ENCODE measurements at regions not wholly inside any gene's neighbourhood (a gene's known extent, or its start where the extent isn't known, plus 50 kb on each side); places are given as distances from the start of the nearest gene placed in this dataset.
"Not testable (repeated sequence)": the region's sequence is repeated elsewhere in the genome, so short reads cannot be mapped to it uniquely, and the experiment has no call there.

DNA sequence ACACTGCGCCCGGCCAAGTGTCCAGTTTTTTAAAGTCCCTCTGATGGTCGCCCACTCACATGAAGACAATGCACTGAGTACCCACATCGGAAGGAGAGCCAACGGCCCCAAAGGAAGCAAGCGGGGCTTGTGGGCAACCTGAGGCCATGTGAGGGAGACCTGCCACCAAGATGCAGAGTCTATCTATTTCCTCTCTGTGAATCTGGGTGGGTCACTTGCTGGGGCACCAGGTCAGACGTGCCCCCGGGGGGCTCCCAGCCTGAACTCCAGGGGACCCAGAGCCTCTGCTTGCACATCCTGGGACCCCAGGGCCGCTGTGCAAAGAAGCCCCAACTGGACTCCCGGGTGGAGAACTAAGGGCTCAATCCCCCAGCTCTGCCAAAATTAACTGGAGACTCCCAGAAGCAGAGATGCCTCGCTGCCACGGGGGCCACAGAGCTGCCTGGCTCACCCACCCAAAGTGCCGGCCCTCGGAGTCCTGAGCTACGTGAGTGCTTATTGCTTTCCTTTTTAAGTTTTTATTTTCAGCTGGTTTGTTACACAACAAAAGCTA is 106.4 kb downstream of the BRD1 start:
- no peak for DNase-seq (ENCODE audit: low spot score)

DNA sequence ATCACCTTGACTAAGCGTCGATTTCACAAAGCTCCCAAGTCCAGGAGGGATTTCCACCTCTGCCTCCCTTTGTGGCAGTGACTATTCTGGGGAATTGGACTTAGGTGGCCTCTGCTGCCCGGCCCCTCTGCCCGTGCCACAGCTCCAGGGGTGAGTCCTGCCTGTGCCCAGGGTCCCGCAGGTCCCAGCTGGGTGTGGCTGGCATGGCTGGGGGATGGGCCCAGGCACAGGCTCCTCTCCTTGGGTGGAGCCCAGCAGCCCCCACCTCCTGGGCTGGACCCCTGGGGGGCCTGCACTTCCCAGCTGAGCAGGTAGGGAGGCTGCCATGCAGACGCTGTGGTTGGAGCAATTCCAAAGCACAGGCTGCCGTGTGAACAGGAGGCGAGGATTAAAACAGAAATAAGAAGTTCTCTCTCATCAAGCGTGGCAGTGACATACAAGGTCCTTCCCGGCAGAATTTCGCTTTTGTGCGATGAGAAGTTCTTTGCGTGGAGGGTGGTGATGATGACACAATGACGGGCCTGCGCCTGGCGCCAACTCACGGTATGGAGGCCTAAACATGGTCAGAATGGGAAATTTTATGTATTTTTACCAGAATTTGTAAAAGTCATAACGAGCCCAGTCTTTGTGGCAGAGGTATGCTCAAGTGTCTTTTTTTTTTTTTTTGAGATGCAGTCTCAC is 107.3 kb downstream of the BRD1 start:
- no peak for DNase-seq (ENCODE audit: low spot score)

DNA sequence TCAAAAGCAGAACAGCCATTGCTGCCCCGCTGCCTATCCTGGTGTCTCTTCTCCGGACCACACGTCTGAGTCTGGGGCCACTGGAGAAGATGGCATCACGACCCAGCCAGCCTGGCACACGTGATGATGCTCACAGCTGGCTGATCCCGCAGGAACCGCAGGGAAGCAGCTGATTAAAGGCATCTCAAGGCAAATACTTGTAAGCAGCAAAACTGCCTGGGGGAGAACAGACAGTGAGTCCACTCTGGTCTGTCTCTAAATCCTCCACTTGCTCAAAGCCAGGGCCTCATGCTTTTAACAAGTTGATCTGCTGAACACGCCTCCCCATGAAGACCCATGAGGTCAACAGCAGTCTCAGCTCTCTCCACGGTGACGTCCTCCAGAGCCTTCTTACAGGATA is 108.6 kb downstream of the BRD1 start:
- DNase-seq (ENCODE audit: low spot score), result no peak

DNA sequence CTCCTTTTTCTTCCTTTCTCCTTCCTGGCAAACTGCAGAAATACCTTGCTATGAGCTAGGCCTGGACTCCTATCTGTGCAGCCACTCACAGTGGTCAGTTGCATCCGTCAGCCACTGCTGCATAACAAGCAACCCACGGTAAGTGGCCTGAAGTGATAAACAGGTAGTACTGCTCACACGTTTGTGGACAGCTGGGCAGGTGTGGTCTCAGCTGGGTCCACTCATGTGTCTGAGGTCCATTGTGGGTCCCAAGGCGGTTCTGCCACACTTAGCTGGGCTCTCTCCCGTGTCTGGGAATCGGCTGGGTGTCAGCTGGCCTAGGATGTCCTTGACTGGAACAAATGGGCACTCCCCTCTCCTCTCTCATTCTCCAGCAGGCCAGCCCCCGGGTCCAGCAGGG is 109.3 kb downstream of the BRD1 start:
- DNase-seq (ENCODE audit: low spot score), result no peak

- DNase-seq (ENCODE audit: low spot score), result no peak
Observed at GRCh38 chr22:49717322-49717919, 110.3 kb downstream of the BRD1 start.

DNA sequence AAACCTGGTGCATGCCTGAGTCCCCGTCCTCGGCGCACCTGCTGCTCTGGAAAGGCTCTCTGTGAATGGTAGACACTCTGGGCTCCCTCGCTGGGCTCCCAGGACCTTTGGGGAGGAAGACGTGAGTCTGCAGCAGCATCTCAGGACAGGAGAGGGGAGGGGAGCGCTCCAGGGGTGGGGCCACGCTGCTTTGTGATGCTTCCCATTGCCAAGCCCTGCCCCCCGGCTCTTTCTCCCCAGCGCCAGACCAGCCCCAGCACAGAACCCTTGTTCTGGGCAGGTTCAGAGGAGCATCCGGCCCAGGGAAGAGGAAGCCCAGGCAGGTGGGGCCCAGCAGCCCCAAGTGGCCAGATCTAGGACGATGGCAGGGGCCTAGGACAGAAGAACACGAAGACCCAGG is 111.2 kb downstream of the BRD1 start:
- no peak for DNase-seq (ENCODE audit: low spot score)

DNA sequence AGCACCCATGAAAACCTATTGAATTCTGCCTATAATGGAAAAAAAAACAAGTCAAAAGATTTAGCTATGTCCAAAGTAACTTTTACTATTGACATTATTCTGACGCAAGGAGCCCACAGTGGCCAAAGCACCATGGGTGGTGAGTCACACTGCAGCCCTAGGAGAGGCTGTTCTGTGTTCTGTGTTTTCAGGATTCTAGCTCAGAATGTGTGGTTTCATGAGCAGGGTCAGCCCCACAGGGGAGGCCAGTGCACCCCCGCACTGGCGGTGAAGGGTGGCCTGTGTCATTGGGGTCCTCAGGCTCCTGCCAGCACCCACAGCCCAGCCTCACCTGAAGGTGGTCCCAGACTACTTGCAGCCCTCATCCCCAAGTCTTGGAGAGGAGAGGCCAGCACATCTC is 112.2 kb downstream of the BRD1 start:
- no peak for DNase-seq (ENCODE audit: low spot score)

DNA sequence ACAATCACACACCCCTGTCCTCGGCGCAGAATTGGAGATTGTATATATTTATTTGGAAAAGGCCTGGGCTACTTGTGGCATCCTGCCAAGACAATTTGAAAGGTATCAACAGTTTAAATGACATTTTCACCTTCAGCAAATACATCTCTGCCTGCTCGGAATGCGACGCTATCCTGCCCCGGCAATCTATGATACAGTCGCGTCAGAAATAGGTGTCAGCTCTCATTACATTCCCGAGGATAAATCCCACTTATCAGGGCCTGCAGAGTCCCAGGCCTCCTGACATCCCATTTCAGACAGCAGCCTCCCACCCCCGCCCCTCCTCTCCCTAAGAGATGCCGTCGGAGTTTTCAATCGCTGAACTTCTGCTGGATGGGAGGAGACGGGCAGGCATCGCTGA is 114.7 kb downstream of the BRD1 start:
- no peak for DNase-seq (ENCODE audit: low spot score)

DNA sequence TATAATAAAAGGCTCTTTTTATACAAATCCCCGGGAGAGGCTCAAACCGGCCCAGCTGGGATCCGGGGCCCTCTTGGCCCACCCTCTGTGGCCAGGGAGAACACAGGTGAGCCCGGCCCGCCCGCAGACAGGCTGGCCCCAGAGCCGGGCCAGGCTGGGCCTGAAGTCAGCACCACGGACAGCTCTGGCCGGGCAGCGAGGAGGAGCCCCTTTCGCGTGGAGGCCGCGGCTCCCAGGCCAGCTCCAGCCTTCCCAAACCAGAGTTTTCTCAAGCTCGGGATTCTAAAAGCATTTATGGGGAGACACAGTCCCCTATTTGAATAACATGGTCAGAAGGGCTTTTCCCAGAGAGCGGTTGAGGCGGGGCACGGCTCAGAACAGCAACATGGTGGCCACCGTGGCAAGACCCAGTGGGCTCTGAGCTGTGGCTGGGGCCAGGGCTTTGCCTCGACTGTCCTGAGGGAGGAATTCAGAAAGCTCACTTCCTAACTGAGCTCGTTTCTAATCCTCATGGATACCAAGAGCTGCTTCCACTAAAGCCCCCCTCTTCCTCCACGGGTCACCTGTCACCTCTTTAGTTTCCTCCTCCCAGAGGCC is 115.4 kb downstream of the BRD1 start:
- no peak for DNase-seq (ENCODE audit: low spot score)

- DNase-seq (ENCODE audit: low spot score), result no peak
Observed at GRCh38 chr22:49710746-49711145, 116.9 kb downstream of the BRD1 start.

DNA sequence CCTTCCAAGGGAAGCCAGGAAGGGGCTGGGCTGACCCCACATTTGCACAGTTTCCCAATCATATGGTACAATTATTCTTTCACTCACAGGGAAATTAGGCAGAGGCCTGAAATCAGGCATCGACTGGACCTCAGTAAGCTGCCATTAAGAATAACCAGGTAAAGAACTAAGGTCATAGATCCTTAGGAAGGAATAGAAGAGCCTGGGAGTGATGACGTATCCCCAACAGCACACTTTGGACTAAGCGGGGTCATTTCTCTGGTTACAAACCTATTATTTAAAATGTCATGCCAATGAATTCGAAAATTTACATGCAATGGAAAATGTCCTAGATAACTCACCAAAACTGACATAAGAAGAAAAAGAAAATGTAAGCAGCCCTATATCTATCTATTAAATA is 118.2 kb downstream of the BRD1 start:
- DNase-seq (ENCODE audit: low spot score), result no peak

GRCh38 chr22:49705972-49706352 is 121.7 kb downstream of the BRD1 start:
- DNase-seq (ENCODE audit: low spot score), result no peak

- DNase-seq (ENCODE audit: low spot score), result no peak
Observed at GRCh38 chr22:49705216-49705971, 122.3 kb downstream of the BRD1 start.

GRCh38 chr22:49704345-49705215 is 123.1 kb downstream of the BRD1 start:
- no peak for DNase-seq (ENCODE audit: low spot score)

DNA sequence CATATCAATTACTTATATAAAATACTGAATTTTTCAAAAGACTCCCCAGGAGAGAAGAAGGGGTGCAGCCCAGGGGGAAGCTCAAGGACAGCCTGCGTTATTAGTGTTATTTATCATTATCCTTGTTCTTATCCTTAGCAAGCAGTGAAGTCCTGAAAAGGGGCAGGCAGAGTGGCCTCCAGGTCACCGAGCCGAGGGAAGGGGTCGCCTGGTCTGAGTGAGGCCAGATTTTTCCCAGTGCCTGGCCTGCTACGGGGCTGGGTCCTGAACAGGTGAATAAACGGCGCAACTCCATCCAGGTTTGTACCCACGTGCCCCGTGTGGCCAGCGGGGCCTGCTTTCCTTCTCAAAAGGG is 123.7 kb downstream of the BRD1 start:
- DNase-seq (ENCODE audit: low spot score), result no peak

DNA sequence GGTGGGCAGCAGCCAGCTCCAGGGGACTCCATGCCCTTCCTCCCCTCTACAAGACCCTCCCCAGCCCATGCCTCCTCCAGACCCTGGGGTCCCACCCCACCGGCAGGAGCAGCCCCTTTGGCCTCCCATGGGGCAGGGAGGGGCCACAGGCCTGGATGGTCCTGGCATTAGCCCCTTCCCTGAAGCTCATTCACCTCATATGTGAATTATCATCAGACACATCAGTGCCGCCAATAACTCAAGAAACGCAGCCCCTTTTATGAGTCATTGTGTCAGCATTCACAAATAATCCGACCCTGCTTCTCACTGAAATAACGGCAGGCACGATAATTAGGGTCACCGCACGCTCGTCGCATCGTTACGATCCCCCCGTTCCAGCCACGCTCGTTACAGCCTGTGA is 124.2 kb downstream of the BRD1 start:
- DNase-seq (ENCODE audit: low spot score), result no peak

DNA sequence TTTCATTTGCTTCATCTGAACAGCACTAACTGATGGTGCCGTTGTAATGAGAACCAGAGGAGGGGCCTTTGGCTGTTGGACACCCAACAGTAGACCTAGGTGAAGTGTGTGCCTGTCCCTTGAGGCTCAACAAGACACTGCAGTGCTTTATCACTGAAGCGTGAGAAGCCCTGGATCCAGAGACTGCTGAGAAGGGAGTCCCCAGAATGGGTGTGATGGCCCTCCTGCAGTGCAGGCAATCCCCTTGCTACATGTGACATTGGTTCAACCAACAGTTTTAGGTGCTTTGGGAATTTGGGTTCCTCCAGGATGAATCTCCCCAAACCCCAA is 125.6 kb downstream of the BRD1 start:
- no peak for DNase-seq (ENCODE audit: low spot score)

DNA sequence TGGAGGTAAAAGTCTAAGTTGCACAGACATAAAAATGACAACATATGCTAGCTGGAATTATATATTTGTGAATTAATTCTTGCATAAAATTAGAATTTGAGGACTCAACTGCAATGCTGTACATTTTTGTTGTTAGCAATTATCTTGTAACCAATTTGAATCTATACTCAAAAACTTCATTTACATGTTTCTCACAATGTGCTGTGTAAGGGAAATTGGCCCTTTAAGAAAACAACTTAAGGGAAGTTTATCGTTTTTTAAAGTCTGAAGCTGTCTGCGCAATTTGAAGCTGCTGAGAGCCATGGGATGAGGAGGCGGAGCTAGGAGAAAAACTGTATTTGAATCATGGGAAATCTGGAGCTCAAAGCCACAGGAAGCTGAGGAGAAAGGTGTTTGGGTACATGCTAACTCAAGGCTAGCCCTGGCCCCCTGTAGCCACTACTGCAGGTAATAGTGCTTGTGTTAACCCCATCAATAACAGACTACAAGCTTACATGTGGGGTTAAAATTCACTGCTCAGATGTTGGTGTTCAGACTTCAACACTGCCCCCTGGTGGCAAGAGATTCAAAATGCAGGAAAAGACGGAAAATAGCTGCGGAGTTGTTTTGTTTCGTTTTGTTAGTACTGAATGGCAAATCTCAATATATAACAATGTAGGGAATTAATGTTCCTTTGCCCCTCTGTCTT is 126.1 kb downstream of the BRD1 start:
- no peak for DNase-seq (ENCODE audit: low spot score)

GRCh38 chr22:49699928-49700498 is 127.7 kb downstream of the BRD1 start:
- no peak for DNase-seq (ENCODE audit: low spot score)

DNA sequence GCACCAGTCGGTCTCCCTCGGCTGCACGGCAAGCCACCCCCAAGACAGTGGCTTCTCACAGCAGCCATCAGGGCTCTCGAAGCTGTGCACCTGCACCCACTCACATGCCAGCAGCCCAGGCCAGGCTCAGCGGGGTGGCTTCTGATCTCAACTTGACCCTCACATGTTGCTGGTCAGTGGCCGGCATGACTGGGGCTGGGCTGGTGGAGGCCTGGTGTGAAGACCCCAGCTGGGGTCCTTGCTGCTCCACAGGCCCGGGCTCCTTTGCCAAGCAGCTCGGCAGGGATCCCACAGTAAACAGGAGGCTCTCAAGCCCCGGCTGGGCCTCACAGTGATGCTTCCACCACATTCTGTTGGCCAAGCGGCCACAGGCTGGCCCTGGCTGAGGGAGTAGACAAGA is 128.2 kb downstream of the BRD1 start:
- DNase-seq (ENCODE audit: low spot score), result no peak

DNA sequence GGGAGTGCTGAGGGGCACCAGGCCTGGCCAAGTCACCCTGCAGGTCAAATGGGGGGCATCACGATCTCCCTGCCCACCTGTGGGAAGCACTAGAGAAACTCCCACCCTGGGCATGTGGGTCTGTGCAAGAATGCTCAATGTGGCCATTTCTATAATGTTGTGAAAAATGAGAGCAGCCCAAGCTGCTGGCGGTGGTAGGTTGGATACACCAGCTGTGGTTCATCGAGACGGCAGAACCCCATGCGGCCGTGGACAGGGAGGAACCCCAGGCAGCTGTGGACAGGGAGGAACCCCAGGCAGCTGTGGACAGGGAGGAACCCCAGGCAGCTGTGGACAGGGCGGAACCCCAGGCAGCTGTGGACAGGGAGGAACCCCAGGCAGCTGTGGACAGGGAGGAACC is 129.1 kb downstream of the BRD1 start:
- DNase-seq (ENCODE audit: low spot score), result not testable (repeated sequence)

All from putamen (tissue), 1 donor.